Mesenchymal stem cell (in vitro differentiated cells and primary cell): ENCODE measurements at regions not wholly inside any gene's neighbourhood (a gene's known extent, or its start where the extent isn't known, plus 50 kb on each side); places are given as distances from the start of the nearest gene placed in this dataset.

Experiments used
- DNase-seq: peaks from one replicate; pipeline ENCODE4 v3.0.0-alpha.2; 2013
- H2AFZ ChIP-seq: one replicate; pipeline ENCODE4 v1.6.1; 2013; ENCODE audit warnings: low read depth, mild to moderate bottlenecking, control low read depth, inconsistent platforms, low read length, moderate library complexity
- H2AK5ac ChIP-seq: 2 replicates; pipeline ENCODE4 v1.6.1; 2013; ENCODE audit warnings: low read length, moderate library complexity, mild to moderate bottlenecking, inconsistent platforms; ENCODE audit not compliant: severe bottlenecking
- H2BK120ac ChIP-seq: one replicate; pipeline ENCODE4 v1.6.1; 2013; ENCODE audit warnings: low read depth, mild to moderate bottlenecking, inconsistent platforms, low read length, moderate library complexity
- H2BK12ac ChIP-seq, 2 experiments: one replicate each; pipeline ENCODE4 v1.6.1; 2013; ENCODE audit warnings: inconsistent platforms in 2 of 2, low read length in 2 of 2, mild to moderate bottlenecking in 2 of 2, moderate library complexity in 2 of 2, control low read depth in 1 of 2
- H2BK15ac ChIP-seq: one replicate; pipeline ENCODE4 v1.6.1; 2013; ENCODE audit warnings: mild to moderate bottlenecking, low read depth, inconsistent platforms; ENCODE audit not compliant: poor library complexity, severe bottlenecking
- H2BK5ac ChIP-seq: 2 replicates; pipeline ENCODE4 v1.6.1; 2013; ENCODE audit warnings: low read depth, mild to moderate bottlenecking, low read length, control low read depth, inconsistent platforms; ENCODE audit not compliant: poor library complexity, severe bottlenecking
- H3K14ac ChIP-seq, 2 experiments: one replicate each; pipeline ENCODE4 v1.6.1; 2013; ENCODE audit warnings: inconsistent platforms in 2 of 2, low read length in 2 of 2, control low read depth in 1 of 2, mild to moderate bottlenecking in 1 of 2, moderate library complexity in 1 of 2
- H3K18ac ChIP-seq, 2 experiments: one replicate each; pipeline ENCODE4 v1.6.1; 2013; ENCODE audit warnings: inconsistent platforms in 2 of 2, low read length in 2 of 2, control low read depth in 1 of 2, low read depth in 1 of 2, mild to moderate bottlenecking in 1 of 2
- H3K23ac ChIP-seq, 2 experiments: one replicate each; pipeline ENCODE4 v1.6.1; 2013; ENCODE audit warnings: inconsistent platforms in 2 of 2, low read length in 2 of 2, mild to moderate bottlenecking in 2 of 2, moderate library complexity in 2 of 2, control low read depth in 1 of 2
- H3K27ac ChIP-seq: 2 replicates; pipeline ENCODE4 v1.5.1; 2013; ENCODE audit warnings: mild to moderate bottlenecking, moderate library complexity, low read length, control low read depth, inconsistent platforms; ENCODE audit not compliant: poor library complexity, severe bottlenecking
- H3K27me3 ChIP-seq, 2 experiments: 2 replicates each; pipeline versions ENCODE4 v1.6.1 to v1.7.0; 2013; ENCODE audit warnings: low read length in 2 of 2, mild to moderate bottlenecking in 2 of 2, moderate library complexity in 2 of 2, control low read depth in 1 of 2, inconsistent platforms in 1 of 2; ENCODE audit not compliant: control insufficient read depth in 1 of 2, insufficient read depth in 1 of 2
- H3K36me3 ChIP-seq, 2 experiments: 2 replicates each; pipeline versions ENCODE4 v1.6.1 to v1.7.0; 2013; ENCODE audit warnings: low read length in 2 of 2, control low read depth in 1 of 2, inconsistent platforms in 1 of 2, low read depth in 1 of 2, mild to moderate bottlenecking in 1 of 2; ENCODE audit not compliant: insufficient read depth in 2 of 2, control insufficient read depth in 1 of 2
- H3K4ac ChIP-seq, 2 experiments: one replicate each; pipeline ENCODE4 v1.6.1; 2013; ENCODE audit warnings: inconsistent platforms in 2 of 2, low read length in 2 of 2, mild to moderate bottlenecking in 2 of 2, moderate library complexity in 2 of 2, control low read depth in 1 of 2, low read depth in 1 of 2
- H3K4me1 ChIP-seq: 2 replicates; pipeline ENCODE4 v1.6.1; 2013; ENCODE audit warnings: low read depth, low read length, control low read depth; ENCODE audit not compliant: control insufficient read depth, insufficient read depth
- H3K4me2 ChIP-seq: 2 replicates; pipeline ENCODE4 v1.6.1; 2013; ENCODE audit warnings: low read length, mild to moderate bottlenecking, inconsistent platforms; ENCODE audit not compliant: poor library complexity, severe bottlenecking
- H3K4me3 ChIP-seq, 2 experiments: 2 replicates each; pipeline versions ENCODE4 v1.5.1 to v1.7.0; 2013; ENCODE audit warnings: low read length in 2 of 2, mild to moderate bottlenecking in 2 of 2, control low read depth in 1 of 2, low read depth in 1 of 2; ENCODE audit not compliant: insufficient read depth in 1 of 2
- H3K79me1 ChIP-seq: replicated peaks from 2 replicates; pipeline ENCODE4 v1.6.1; 2013; ENCODE audit warnings: mild to moderate bottlenecking, control low read depth, low read length, inconsistent platforms; ENCODE audit not compliant: poor library complexity, severe bottlenecking
- H3K9ac ChIP-seq: 2 replicates; pipeline ENCODE4 v1.7.0; 2013; ENCODE audit warnings: mild to moderate bottlenecking, low read length, moderate library complexity
- H3K9me3 ChIP-seq: 2 replicates; pipeline ENCODE4 v1.7.0; 2013; ENCODE audit warnings: mild to moderate bottlenecking, low read length; ENCODE audit not compliant: control insufficient read depth
- H4K8ac ChIP-seq: one replicate; pipeline ENCODE4 v1.6.1; 2013; ENCODE audit warnings: inconsistent platforms, mild to moderate bottlenecking, low read length, moderate library complexity
- H4K91ac ChIP-seq: one replicate; pipeline ENCODE4 v1.6.1; 2013; ENCODE audit warnings: mild to moderate bottlenecking, low read length, inconsistent platforms
- WGBS: methylation state at CpG from one replicate; pipeline ENCODE4 v1.1.7; 2013; ENCODE audit warnings: mixed read lengths; 5-methylcytosine and 5-hydroxymethylcytosine counted together

DNA sequence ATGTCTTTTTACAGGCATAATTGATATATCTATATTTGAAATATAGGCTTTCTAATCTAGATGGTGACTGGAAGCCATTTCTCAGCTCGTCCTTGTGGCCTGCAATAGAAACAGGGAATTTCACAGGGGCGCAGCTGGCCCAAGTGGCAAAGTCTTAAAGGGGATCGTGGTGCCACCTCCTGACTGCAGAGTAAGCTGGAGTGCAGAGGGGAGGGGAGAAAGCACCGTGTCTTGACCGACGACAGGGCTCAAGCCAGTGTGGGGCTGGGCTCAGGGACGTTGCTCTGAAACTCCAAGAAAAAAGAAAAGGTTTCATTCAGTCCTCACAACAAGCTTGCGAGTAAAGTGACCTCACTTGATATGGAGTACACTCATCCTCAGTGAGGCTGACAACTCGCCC, 255.1 kb downstream of the DCDC2C start:
- Histone ChIP-seq H3K79me1 (no peaks in the 10 kb centered on the region), H4K8ac (no peak overlapping the region), H3K9me3 (no peaks in the 10 kb centered on the region), H2BK15ac (no peak overlapping the region), H3K27ac (no peak overlapping the region), H3K4me2 (no peak overlapping the region), H4K91ac (no peak overlapping the region), H2BK120ac (no peak overlapping the region), H3K27me3 (no peaks in the 10 kb centered on the region), H3K4me1 (no peaks in the 10 kb centered on the region), H2AK5ac (no peak overlapping the region), H2BK12ac (no peak overlapping the region), H2AFZ (no peak overlapping the region), H3K4me3 (no peak overlapping the region), H3K18ac (no peak overlapping the region), H3K36me3 (no peaks in the 10 kb centered on the region), H3K23ac (no peak overlapping the region), H2BK5ac (no peak overlapping the region), H3K14ac (no peak overlapping the region), H3K4ac (no peak overlapping the region), H3K9ac (no peak overlapping the region)
- no peak for DNase-seq
- 73% methylated on average over 9 of the region's 9 CpGs for WGBS

GRCh38 chr2:3958969-3959368, 255.6 kb downstream of the DCDC2C start:
- no peak overlapping the region for H4K8ac ChIP-seq

DNA sequence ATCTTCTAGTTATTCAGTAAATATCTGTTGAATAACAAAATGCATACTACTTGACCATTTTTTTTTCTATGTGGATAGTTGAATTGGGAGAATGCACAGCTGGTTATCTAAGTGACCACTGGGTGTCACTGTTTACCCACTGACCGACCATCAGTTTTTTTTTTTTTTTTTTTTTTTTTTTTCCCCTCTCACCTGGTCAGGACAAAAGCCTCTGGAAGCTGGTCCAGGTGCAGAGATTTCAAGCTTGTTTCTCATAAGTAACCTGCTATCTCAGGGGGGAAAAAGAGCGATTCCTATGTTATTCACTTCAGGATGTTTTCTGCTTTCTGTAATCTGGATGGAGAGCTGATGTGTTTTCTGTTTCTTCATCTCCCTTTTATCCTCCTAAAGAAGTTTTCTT, 256.0 kb downstream of the DCDC2C start:
- no peaks in the 10 kb centered on the region for H3K79me1 ChIP-seq
- H3K4me1 ChIP-seq, result no peaks in the 10 kb centered on the region
- H3K4me3 ChIP-seq, result no peak overlapping the region
- WGBS, result 50% methylated on average over 1 of the region's 2 CpGs
- no peak overlapping the region for H2BK120ac ChIP-seq
- no peak overlapping the region for H4K91ac ChIP-seq
- H2BK5ac ChIP-seq, result no peak overlapping the region
- H3K27me3 ChIP-seq, result no peaks in the 10 kb centered on the region
- no peak overlapping the region for H2AFZ ChIP-seq
- H3K27ac ChIP-seq, result no peak overlapping the region
- no peak overlapping the region for H2AK5ac ChIP-seq
- peak; percentile 21 for DNase-seq
- H3K9ac ChIP-seq, result no peak overlapping the region
- H4K8ac ChIP-seq, result no peak overlapping the region
- H3K23ac ChIP-seq, result no peak overlapping the region
- H3K36me3 ChIP-seq, result no peaks in the 10 kb centered on the region
- H2BK12ac ChIP-seq, result no peak overlapping the region
- H3K4me2 ChIP-seq, result no peak overlapping the region
- H2BK15ac ChIP-seq, result no peak overlapping the region
- no peak overlapping the region for H3K14ac ChIP-seq
- no peak overlapping the region for H3K18ac ChIP-seq
- no peaks in the 10 kb centered on the region for H3K9me3 ChIP-seq
- H3K4ac ChIP-seq, result no peak overlapping the region

More at GRCh38 chr2:3958969-3959368, 255.6 kb downstream of the DCDC2C start:
- Histone ChIP-seq H2BK120ac (no peak overlapping the region), H3K27ac (no peak overlapping the region), H3K9me3 (no peaks in the 10 kb centered on the region), H3K4me2 (no peak overlapping the region), H2BK12ac (no peak overlapping the region), H3K36me3 (no peaks in the 10 kb centered on the region), H4K91ac (no peak overlapping the region), H3K4me1 (no peaks in the 10 kb centered on the region), H2BK5ac (no peak overlapping the region), H3K27me3 (no peaks in the 10 kb centered on the region), H3K79me1 (no peaks in the 10 kb centered on the region), H2AFZ (no peak overlapping the region), H3K23ac (no peak overlapping the region), H3K4ac (no peak overlapping the region), H2BK15ac (no peak overlapping the region), H3K4me3 (no peak overlapping the region), H2AK5ac (no peak overlapping the region), H3K9ac (no peak overlapping the region), H3K18ac (no peak overlapping the region), H3K14ac (no peak overlapping the region)
- no peak for DNase-seq
- 65% methylated on average over 10 of the region's 13 CpGs for WGBS

DNA sequence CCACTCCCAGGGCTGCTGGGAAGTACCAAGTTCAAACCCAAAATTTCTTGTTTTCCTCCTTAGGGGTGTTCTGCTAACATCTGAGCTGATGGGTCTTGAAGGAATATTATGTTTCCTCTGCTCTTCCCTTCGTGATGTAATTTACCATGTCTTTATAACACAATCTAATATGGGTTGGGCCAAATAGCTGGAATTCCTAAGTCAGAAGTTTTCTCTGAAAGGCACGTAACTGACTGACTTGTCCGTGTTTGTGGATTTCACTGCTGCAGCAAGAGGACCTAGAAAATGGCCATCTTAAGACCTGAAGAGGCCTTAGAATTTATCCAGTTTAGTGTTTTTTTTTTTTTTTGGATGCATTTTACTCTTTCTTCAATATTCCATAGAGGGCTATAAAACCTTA, 256.7 kb downstream of the DCDC2C start:
- 76% methylated on average over 3 of the region's 3 CpGs for WGBS
- Histone ChIP-seq H2AK5ac (no peak overlapping the region), H3K4me2 (no peak overlapping the region), H3K14ac (no peak overlapping the region), H2BK5ac (no peak overlapping the region), H3K4me1 (no peaks in the 10 kb centered on the region), H3K79me1 (no peaks in the 10 kb centered on the region), H3K23ac (no peak overlapping the region), H2BK120ac (no peak overlapping the region), H3K9me3 (no peaks in the 10 kb centered on the region), H3K18ac (no peak overlapping the region), H3K4me3 (no peak overlapping the region), H3K4ac (no peak overlapping the region), H3K36me3 (no peaks in the 10 kb centered on the region), H4K91ac (no peak overlapping the region), H2BK12ac (no peak overlapping the region), H3K9ac (no peak overlapping the region), H3K27ac (no peak overlapping the region), H4K8ac (no peak overlapping the region), H2BK15ac (no peak overlapping the region), H3K27me3 (no peaks in the 10 kb centered on the region), H2AFZ (no peak overlapping the region)
- no peak for DNase-seq
